HCT116 (cell line): ENCODE measurements at regions not wholly inside any gene's neighbourhood (a gene's known extent, or its start where the extent isn't known, plus 50 kb on each side); places are given as distances from the start of the nearest gene placed in this dataset.

Experiments used
- ATAC-seq: fragments of 200-7000 bp; cut with Tn5 transposase; 2 replicates; pipeline ENCODE4 v1.9.1; 2020; ENCODE audit warnings: mild to moderate bottlenecking, moderate library complexity
- BruUV-seq: library from RNA; stranded (reverse); fragments of 400-500 nt; replicated peaks from 2 replicates; lab custom pipeline; 2021; lab: Mats Ljungman, UMichigan
- CTCF ChIA-PET: fragments of 300-600 bp; sonication (Branson Sonifier 250); formaldehyde crosslinking; loops from one replicate; lab custom pipeline; 2021; ENCODE audit warnings: antibody characterized with exemption; lab: Charles Lee
- POLR2A ChIA-PET: fragments of 300-600, 350-600 bp; sonication (Branson Sonifier 250); formaldehyde crosslinking; loops from one replicate; lab custom pipeline; 2021; ENCODE audit warnings: antibody characterized with exemption; lab: Charles Lee
- RAD21 ChIA-PET, 2 experiments: fragments of 300-600 bp; sonication (Branson Sonifier 250); formaldehyde crosslinking; loops; one replicate each; lab custom pipeline; 2023; ENCODE audit warnings: low total read pairs in 2 of 2; ENCODE audit not compliant: uncharacterized antibody in 2 of 2, unreplicated experiment in 2 of 2, low non-redundant PET in 1 of 2; lab: Charles Lee
- DNase-seq: peaks from one replicate; pipeline ENCODE4 v3.0.0-alpha.2; 2010; ENCODE audit warnings: low read depth, low spot score
- H2AFZ ChIP-seq: fragments of 200-600 bp; shearing (Covaris generic), sonication (generic); 2 replicates; pipeline ENCODE4 v1.6.1; 2017; ENCODE audit warnings: low read depth, mixed run types, mixed read lengths, antibody characterized with exemption, low read length; ENCODE audit not compliant: poor library complexity, severe bottlenecking
- H3K27ac ChIP-seq: 2 replicates; pipeline ENCODE4 v1.5.1; 2012; ENCODE audit warnings: low read depth, low read length
- H3K27me3 ChIP-seq: fragments of 200-600 bp; sonication (generic); 2 replicates; pipeline ENCODE4 v1.6.1; 2016; ENCODE audit warnings: mixed run types, low read length, mixed read lengths; ENCODE audit not compliant: insufficient read depth
- H3K36me3 ChIP-seq, 2 experiments: fragments of 200-500 bp in 1 of 2; fragments of 200-600 bp in 1 of 2; sonication (Bioruptor generic) in 1 of 2; sonication (generic) in 1 of 2; 2 replicates each; pipeline versions ENCODE4 v1.5.1 to v1.6.1; 2014 to 2016; ENCODE audit warnings: low read length in 2 of 2, inconsistent platforms in 1 of 2, mixed read lengths in 1 of 2, mixed run types in 1 of 2; ENCODE audit not compliant: insufficient read depth in 2 of 2, control insufficient read depth in 1 of 2
- H3K4me1 ChIP-seq, 2 experiments: fragments of 200-600 bp in 1 of 2; sonication (generic) in 1 of 2; 2 replicates each; pipeline versions ENCODE4 v1.5.1 to v1.6.1; 2012 to 2017; ENCODE audit warnings: low read length in 2 of 2, inconsistent platforms in 1 of 2, mild to moderate bottlenecking in 1 of 2, mixed read lengths in 1 of 2, mixed run types in 1 of 2, moderate library complexity in 1 of 2; ENCODE audit not compliant: insufficient read depth in 2 of 2, control insufficient read depth in 1 of 2
- H3K4me2 ChIP-seq: fragments of 200-600 bp; sonication (generic); 2 replicates; pipeline ENCODE4 v1.6.1; 2017; ENCODE audit warnings: mixed run types, low read length, mixed read lengths
- H3K4me3 ChIP-seq, 2 experiments: fragments of 200-600 bp in 1 of 2; sonication (generic) in 1 of 2; replicated peaks in 1 of 2; 2 replicates each; pipeline ENCODE4 v1.5.1; 2011 to 2016; ENCODE audit warnings: low read length in 2 of 2, control low read depth in 1 of 2, low read depth in 1 of 2, mild to moderate bottlenecking in 1 of 2, mixed read lengths in 1 of 2, mixed run types in 1 of 2
- H3K79me2 ChIP-seq: fragments of 200-600 bp; sonication (generic); 2 replicates; pipeline ENCODE4 v1.6.1; 2017; ENCODE audit warnings: mild to moderate bottlenecking, mixed run types, low read length, moderate library complexity, mixed read lengths; ENCODE audit not compliant: insufficient read depth
- H3K9ac ChIP-seq: fragments of 200-600 bp; sonication (generic); 2 replicates; pipeline ENCODE4 v1.6.1; 2016; ENCODE audit warnings: low read length, mixed read lengths
- H3K9me2 ChIP-seq: fragments of 200-600 bp; sonication (generic), shearing (Covaris generic); 2 replicates; pipeline ENCODE4 v1.6.1; 2017; ENCODE audit warnings: mixed run types, mild to moderate bottlenecking, moderate library complexity; ENCODE audit not compliant: insufficient read depth
- H3K9me3 ChIP-seq, 2 experiments: fragments of 200-500 bp in 1 of 2; fragments of 200-600 bp in 1 of 2; sonication (Bioruptor generic) in 1 of 2; sonication (generic) in 1 of 2; 2 replicates each; pipeline ENCODE4 v1.6.1; 2014 to 2017; ENCODE audit warnings: low read length in 2 of 2, mixed read lengths in 2 of 2, inconsistent platforms in 1 of 2, low read depth in 1 of 2, mild to moderate bottlenecking in 1 of 2, mixed run types in 1 of 2, moderate library complexity in 1 of 2; ENCODE audit not compliant: control insufficient read depth in 1 of 2, insufficient read depth in 1 of 2
- H4K20me1 ChIP-seq: fragments of 200-600 bp; sonication (generic), shearing (Covaris generic); 2 replicates; pipeline ENCODE4 v1.6.1; 2017; ENCODE audit warnings: mixed run types, mild to moderate bottlenecking, moderate library complexity; ENCODE audit not compliant: insufficient read depth
- EZH2 ChIP-seq: fragments of 200-600 bp; sonication (generic); IDR thresholded peaks from 2 replicates; pipeline ENCODE4 v1.6.1; 2017; ENCODE audit warnings: antibody characterized with exemption, mixed run types
- EZH2phosphoT487 ChIP-seq: fragments of 200-600 bp; IDR thresholded peaks from 2 replicates; pipeline ENCODE4 v1.6.1; 2018; ENCODE audit warnings: antibody characterized with exemption, borderline replicate concordance
- FOSL1 ChIP-seq: IDR thresholded peaks from 2 replicates; pipeline ENCODE4 v1.6.1; 2012; ENCODE audit warnings: low read depth
- SP1 ChIP-seq: IDR thresholded peaks from 2 replicates; pipeline ENCODE4 v1.6.1; 2012; ENCODE audit warnings: low read depth
- YY1 ChIP-seq: IDR thresholded peaks from 2 replicates; pipeline ENCODE4 v1.6.1; 2011; ENCODE audit warnings: low read length, low read depth, moderate library complexity, mild to moderate bottlenecking; ENCODE audit not compliant: insufficient replicate concordance; ENCODE audit errors: extremely low read depth
- intact Hi-C: fragments of 100-400 bp; cut with micrococcal nuclease; formaldehyde crosslinking; loops from 2 replicates; pipeline ENCODE4 v1.10.0; 2022
- TF ChIP-seq, protein P1 (sequence below): IDR thresholded peaks from 2 replicates; pipeline ENCODE4 v1.6.1; 2012; ENCODE audit warnings: low read depth

DNA sequence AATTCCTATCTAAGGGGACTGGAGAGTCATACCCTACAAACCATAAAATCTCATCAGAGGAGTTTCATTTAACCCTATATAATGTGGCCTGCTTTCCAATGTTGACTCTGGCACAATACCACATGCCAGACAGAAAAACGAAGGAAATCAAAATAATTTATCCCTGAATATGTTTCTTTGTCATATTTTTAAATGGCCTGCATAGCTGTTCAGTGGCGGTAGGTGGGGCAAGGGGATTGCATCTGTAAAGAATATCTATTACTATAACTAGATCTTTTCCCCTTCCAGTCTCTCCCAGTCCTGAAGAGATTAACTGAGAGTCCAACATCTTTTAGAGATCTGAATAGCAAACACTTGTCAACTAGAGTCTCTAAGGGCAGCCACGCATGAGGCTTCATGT, 278.1 kb upstream of the CTNNB1 start (continued):
- TF ChIP-seq, protein P1, sequence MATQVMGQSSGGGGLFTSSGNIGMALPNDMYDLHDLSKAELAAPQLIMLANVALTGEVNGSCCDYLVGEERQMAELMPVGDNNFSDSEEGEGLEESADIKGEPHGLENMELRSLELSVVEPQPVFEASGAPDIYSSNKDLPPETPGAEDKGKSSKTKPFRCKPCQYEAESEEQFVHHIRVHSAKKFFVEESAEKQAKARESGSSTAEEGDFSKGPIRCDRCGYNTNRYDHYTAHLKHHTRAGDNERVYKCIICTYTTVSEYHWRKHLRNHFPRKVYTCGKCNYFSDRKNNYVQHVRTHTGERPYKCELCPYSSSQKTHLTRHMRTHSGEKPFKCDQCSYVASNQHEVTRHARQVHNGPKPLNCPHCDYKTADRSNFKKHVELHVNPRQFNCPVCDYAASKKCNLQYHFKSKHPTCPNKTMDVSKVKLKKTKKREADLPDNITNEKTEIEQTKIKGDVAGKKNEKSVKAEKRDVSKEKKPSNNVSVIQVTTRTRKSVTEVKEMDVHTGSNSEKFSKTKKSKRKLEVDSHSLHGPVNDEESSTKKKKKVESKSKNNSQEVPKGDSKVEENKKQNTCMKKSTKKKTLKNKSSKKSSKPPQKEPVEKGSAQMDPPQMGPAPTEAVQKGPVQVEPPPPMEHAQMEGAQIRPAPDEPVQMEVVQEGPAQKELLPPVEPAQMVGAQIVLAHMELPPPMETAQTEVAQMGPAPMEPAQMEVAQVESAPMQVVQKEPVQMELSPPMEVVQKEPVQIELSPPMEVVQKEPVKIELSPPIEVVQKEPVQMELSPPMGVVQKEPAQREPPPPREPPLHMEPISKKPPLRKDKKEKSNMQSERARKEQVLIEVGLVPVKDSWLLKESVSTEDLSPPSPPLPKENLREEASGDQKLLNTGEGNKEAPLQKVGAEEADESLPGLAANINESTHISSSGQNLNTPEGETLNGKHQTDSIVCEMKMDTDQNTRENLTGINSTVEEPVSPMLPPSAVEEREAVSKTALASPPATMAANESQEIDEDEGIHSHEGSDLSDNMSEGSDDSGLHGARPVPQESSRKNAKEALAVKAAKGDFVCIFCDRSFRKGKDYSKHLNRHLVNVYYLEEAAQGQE, result no peak
- TF ChIP-seq YY1 (no peak), SP1 (no peak), EZH2 (no peak)

DNA sequence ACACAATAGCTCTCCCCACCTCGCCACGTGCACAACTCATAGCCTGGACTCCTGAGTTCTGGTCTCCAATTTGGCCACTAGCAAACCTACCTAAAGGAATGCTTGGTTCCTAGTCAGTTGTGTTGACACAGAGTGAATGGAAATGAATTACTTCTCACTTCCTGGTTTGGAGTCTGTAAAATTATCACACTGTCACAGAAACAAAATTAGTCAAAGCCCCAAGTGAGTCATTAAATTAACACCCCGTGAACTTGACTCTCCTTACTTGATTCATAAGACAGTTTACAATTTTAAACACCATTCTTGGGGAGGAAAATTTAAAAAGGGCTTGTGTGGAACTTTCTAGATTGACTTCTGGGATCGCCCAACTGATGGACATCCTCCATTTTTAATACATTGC, 276.2 kb upstream of the CTNNB1 start:
- Histone ChIP-seq H3K4me1 (no peaks in the 10 kb centered on the region), H3K9me2 (no peaks in the 10 kb centered on the region), H3K4me2 (no peak overlapping the region), H3K79me2 (no peaks in the 10 kb centered on the region), H3K9me3 (no peaks in the 10 kb centered on the region), H3K4me3 (no peak overlapping the region), H2AFZ (no peak overlapping the region), H3K36me3 (no peaks in the 10 kb centered on the region), H3K27me3 (peaks cover 9% of the 10 kb centered on the region), H3K9ac (no peak overlapping the region), H4K20me1 (no peaks in the 10 kb centered on the region), H3K27ac (no peak overlapping the region)
- RAD21 ChIA-PET, result no interaction called here
- BruUV-seq, result no TSS peak
- POLR2A ChIA-PET, result no interaction called here
- DNase-seq (no peak), ATAC-seq (no peak)
- TF ChIP-seq EZH2phosphoT487 (no peak), FOSL1 (no peak)
- CTCF ChIA-PET, result no interaction called here
- intact Hi-C loops, result no loop called here
